NT2/D1 (cell line): ENCODE measurements at regions not wholly inside any gene's neighbourhood (a gene's known extent, or its start where the extent isn't known, plus 50 kb on each side); places are given as distances from the start of the nearest gene placed in this dataset.

Source experiments
- YY1 ChIP-seq: IDR thresholded peaks from 2 replicates; pipeline ENCODE4 v1.6.1; 2011; ENCODE audit not compliant: insufficient read length, insufficient read depth
- ZNF274 ChIP-seq: IDR thresholded peaks from 2 replicates; pipeline ENCODE4 v1.6.1; 2011; ENCODE audit warnings: mild to moderate bottlenecking, low read depth, low read length

DNA sequence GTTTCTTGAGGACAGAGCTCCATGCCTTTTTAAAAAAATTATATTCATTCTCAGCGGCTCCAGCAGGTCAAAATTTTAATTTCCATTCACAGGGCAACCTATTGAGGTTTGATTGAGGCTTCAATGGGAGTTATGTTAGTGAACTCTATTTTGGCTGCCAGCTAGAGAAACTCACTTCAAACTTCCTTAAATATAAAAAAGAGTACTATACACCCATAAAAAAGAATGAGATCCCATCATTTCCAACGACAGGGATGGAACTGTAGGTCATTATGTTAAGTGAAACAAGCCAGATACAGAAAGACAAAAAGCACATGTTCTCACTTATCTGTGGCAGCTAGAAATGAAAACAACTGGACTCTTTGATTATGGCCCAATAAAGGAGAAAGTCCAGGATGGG is 176.8 kb upstream of the IL12B start:
- TF ChIP-seq YY1 (no peak), ZNF274 (no peak)
